ENCODE measurements at regions not wholly inside any gene's neighbourhood (a gene's known extent, or its start where the extent isn't known, plus 50 kb on each side); places are given as distances from the start of the nearest gene placed in this dataset.

- TF ChIP-seq POLR2A (IDR thresholded peaks at IDR 0.05) (no peak), CTCF (IDR thresholded peaks at IDR 0.05) (no peak)
Measured at GRCh38 chr1:60764489-60764888, 317.9 kb upstream of the NFIA start.
